ENCODE measurements at regions not wholly inside any gene's neighbourhood (a gene's known extent, or its start where the extent isn't known, plus 50 kb on each side); places are given as distances from the start of the nearest gene placed in this dataset.

DNA sequence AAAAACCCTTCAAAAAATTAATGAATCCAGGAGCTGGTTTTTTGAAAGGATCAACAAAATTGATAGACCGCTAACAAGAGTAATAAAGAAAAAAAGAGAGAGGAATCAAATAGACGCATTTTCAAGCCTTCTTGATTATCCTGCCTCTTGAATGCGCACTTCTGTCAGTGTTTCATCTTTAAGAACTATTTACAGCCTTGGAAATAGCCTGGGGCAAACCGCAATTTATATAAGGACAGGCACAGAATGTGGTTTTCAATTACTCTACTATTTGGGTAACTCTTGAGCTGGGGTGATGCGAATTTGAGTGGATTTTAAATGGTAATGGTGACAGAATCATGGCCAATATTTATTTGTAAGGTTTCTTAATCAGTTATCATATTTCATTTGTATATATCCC lies 179.1 kb upstream of the OTX2 start:
- TF ChIP-seq CTCF (IDR thresholded peaks at IDR 0.05 in 8 of 11, conservative IDR thresholded peaks at IDR 0.05 in 3 of 11) (no peak), POLR2AphosphoS5 (IDR thresholded peaks at IDR 0.05) (no peak)

Measured in spleen (tissue), 7 donors.